Adrenal gland (tissue), 9 donors: ENCODE measurements at regions not wholly inside any gene's neighbourhood (a gene's known extent, or its start where the extent isn't known, plus 50 kb on each side); places are given as distances from the start of the nearest gene placed in this dataset.

ENCODE experiments used
- DNase-seq, 7 donors: peaks; one replicate each; pipeline ENCODE4 v3.0.0-alpha.2; 2019 to 2020
- H3K27ac ChIP-seq, 5 donors: fragments of 200-600 bp; sonication (generic) in 4 of 5; 1 replicate in 3 of 5; 2 replicates in 2 of 5; pipeline versions ENCODE4 v1.5.1 to v1.8.0; 2016 to 2020; ENCODE audit warnings: mild to moderate bottlenecking in 1 of 5
- H3K27me3 ChIP-seq: fragments of 200-600 bp; 2 replicates; pipeline ENCODE4 v1.8.0; 2021
- H3K36me3 ChIP-seq, 2 donors: fragments of 200-600 bp; replicated peaks in 1 of 2; 1 replicate in 1 of 2; 2 replicates in 1 of 2; pipeline versions ENCODE4 v1.5.1 to v1.8.0; 2018 to 2022
- H3K4me1 ChIP-seq, 2 donors: fragments of 200-600 bp; replicated peaks in 1 of 2; 1 replicate in 1 of 2; 2 replicates in 1 of 2; pipeline versions ENCODE4 v1.5.1 to v1.8.0; 2018 to 2021
- H3K4me3 ChIP-seq, 4 donors: fragments of 200-600 bp; sonication (generic) in 3 of 4; one replicate each; pipeline ENCODE4 v1.5.1; 2016 to 2018
- H3K9me3 ChIP-seq, 3 donors: fragments of 200-600 bp; sonication (generic) in 1 of 3; replicated peaks in 1 of 3; 1 replicate in 2 of 3; 2 replicates in 1 of 3; pipeline versions ENCODE4 v1.5.1 to v1.8.0; 2016 to 2021
- POLR2A ChIP-seq, 2 donors: fragments of 450-650 bp; IDR thresholded peaks; one replicate each; pipeline ENCODE4 v1.6.1; 2017; ENCODE audit warnings: antibody characterized with exemption in 2 of 2, mild to moderate bottlenecking in 2 of 2, moderate library complexity in 1 of 2
- WGBS, 4 donors: extraction: QIAGEN DNeasy Blood & Tissue Kit in 2 of 4; methylation state at CpG; one replicate each; pipeline versions ENCODE4 v1.1.5 to v1.1.7; 2013 to 2017; 5-methylcytosine and 5-hydroxymethylcytosine counted together
- intact Hi-C, 2 donors: fragments of 100-400 bp; cut with DNase I; formaldehyde crosslinking; loops; one replicate each; pipeline versions ENCODE4 v1.14.1 to v1.15.0; 2022 to 2023
- TF ChIP-seq, protein P1 (sequence below), 6 experiments: fragments of 450-650 bp in 4 of 6; fragments of 200-600 bp in 2 of 6; sonication (generic) in 1 of 6; IDR thresholded peaks; 1 replicate in 5 of 6; 2 replicates in 1 of 6; pipeline versions ENCODE4 v1.5.1 to v1.8.0; 2016 to 2021; ENCODE audit warnings: antibody characterized with exemption in 6 of 6, mild to moderate bottlenecking in 2 of 6, moderate library complexity in 1 of 6
- donor health status: healthy with polysubstance abuse.
- donor health status: Bipolar disorder and iron deficiency.
- donor health status: DM: yes; HTN: yes; CAD: no.
- donor health status: DM: no; HTN: no; CAD: no.
- donor health status: DM: no; HTN: no; CAD: no.

DNA sequence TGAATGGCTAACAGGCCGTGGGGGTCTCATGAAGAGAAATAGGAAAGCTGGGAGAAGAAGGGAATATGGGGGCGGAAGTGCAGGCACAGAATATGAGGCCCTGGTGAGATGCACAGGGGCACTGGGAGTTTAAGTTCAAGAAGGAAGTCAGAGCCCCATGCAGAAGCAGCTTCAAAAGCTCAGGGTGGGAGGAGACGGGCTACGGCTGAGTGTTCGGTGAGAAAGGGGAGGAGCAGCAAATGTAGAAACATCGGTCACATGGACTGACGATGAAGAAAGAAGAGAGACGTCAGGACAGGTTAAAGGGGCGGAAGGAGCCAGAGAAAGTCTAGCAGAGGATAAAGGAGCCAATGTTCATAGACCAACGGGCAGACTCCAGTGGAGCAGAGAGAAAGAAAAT lies 204.5 kb upstream of the ZFHX3 start:
- WGBS, 4 donors = 77 to 82% (median 79%) methylated on average over 10 of the region's 10 CpGs

DNA sequence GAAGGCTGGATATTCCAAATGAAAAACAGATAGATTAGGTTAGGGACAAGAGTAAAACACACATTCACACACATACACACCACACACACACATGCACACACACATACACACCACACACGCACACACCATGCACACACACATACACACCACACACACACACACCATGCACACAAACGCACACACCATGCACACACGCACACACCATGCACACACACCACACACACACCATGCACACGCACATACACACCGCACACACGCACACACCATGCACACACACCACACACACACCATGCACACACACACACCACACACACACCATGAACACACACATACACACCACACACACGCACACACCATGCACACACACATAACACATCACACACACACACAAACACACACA lies 203.7 kb upstream of the ZFHX3 start:
- no peak for DNase-seq
- Histone ChIP-seq H3K27ac (no peak overlapping the region), H3K27me3 (no peaks in the 10 kb centered on the region), H3K36me3 (no peaks in the 10 kb centered on the region), H3K9me3 (no peaks in the 10 kb centered on the region), H3K4me3 (no peak overlapping the region), H3K4me1 (no peaks in the 10 kb centered on the region)
- 82 to 91% (median 87%) methylated on average over 6 to 7 of the region's 7 CpGs for WGBS, 4 donors
- intact Hi-C loops = no loop called here
- TF ChIP-seq POLR2A (IDR thresholded peaks at IDR 0.05) = no peak
- TF ChIP-seq, protein P1, sequence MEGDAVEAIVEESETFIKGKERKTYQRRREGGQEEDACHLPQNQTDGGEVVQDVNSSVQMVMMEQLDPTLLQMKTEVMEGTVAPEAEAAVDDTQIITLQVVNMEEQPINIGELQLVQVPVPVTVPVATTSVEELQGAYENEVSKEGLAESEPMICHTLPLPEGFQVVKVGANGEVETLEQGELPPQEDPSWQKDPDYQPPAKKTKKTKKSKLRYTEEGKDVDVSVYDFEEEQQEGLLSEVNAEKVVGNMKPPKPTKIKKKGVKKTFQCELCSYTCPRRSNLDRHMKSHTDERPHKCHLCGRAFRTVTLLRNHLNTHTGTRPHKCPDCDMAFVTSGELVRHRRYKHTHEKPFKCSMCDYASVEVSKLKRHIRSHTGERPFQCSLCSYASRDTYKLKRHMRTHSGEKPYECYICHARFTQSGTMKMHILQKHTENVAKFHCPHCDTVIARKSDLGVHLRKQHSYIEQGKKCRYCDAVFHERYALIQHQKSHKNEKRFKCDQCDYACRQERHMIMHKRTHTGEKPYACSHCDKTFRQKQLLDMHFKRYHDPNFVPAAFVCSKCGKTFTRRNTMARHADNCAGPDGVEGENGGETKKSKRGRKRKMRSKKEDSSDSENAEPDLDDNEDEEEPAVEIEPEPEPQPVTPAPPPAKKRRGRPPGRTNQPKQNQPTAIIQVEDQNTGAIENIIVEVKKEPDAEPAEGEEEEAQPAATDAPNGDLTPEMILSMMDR (IDR thresholded peaks at IDR 0.05) = no peak

More for the DNA sequence above, 204.5 kb upstream of the ZFHX3 start:
- H3K9me3 ChIP-seq = no peaks in the 10 kb centered on the region
- DNase-seq = no peak
- H3K27ac ChIP-seq = no peak overlapping the region
- intact Hi-C loops = no loop called here
- H3K27me3 ChIP-seq = no peaks in the 10 kb centered on the region
- H3K4me3 ChIP-seq = no peak overlapping the region
- H3K36me3 ChIP-seq = no peaks in the 10 kb centered on the region
- no peak for TF ChIP-seq POLR2A (IDR thresholded peaks at IDR 0.05)
- TF ChIP-seq, protein P1 (IDR thresholded peaks at IDR 0.05) = no peak
- no peaks in the 10 kb centered on the region for H3K4me1 ChIP-seq

GRCh38 chr16:73248316-73248715 lies 200.4 kb upstream of the ZFHX3 start:
- H3K27me3 ChIP-seq = no peaks in the 10 kb centered on the region
- 86 to 92% (median 89%) methylated on average over 4 of the region's 4 CpGs for WGBS, 4 donors
- no peaks in the 10 kb centered on the region for H3K4me1 ChIP-seq
- no peak overlapping the region for H3K27ac ChIP-seq
- no peak overlapping the region for H3K4me3 ChIP-seq
- H3K36me3 ChIP-seq = no peaks in the 10 kb centered on the region
- no peaks in the 10 kb centered on the region for H3K9me3 ChIP-seq
- no peak for DNase-seq
- no peak for TF ChIP-seq POLR2A (IDR thresholded peaks at IDR 0.05)
- TF ChIP-seq, protein P1 (IDR thresholded peaks at IDR 0.05) = no peak
- intact Hi-C loops = no loop called here

GRCh38 chr16:73240920-73241319 lies 193.0 kb upstream of the ZFHX3 start:
- Histone ChIP-seq H3K4me1 (no peaks in the 10 kb centered on the region), H3K9me3 (no peaks in the 10 kb centered on the region), H3K27ac (no peak overlapping the region), H3K4me3 (no peak overlapping the region), H3K27me3 (no peaks in the 10 kb centered on the region), H3K36me3 (no peaks in the 10 kb centered on the region)
- no peak for TF ChIP-seq POLR2A (IDR thresholded peaks at IDR 0.05)
- TF ChIP-seq, protein P1 (IDR thresholded peaks at IDR 0.05) = no peak
- intact Hi-C loops = no loop called here
- no peak for DNase-seq
- WGBS, 4 donors = 44 to 67% (median 56%) methylated on average over 4 of the region's 4 CpGs
